ENCODE measurements at regions not wholly inside any gene's neighbourhood (a gene's known extent, or its start where the extent isn't known, plus 50 kb on each side); places are given as distances from the start of the nearest gene placed in this dataset.
"Not testable (repeated sequence)": the region's sequence is repeated elsewhere in the genome, so short reads cannot be mapped to it uniquely, and the experiment has no call there.

DNA sequence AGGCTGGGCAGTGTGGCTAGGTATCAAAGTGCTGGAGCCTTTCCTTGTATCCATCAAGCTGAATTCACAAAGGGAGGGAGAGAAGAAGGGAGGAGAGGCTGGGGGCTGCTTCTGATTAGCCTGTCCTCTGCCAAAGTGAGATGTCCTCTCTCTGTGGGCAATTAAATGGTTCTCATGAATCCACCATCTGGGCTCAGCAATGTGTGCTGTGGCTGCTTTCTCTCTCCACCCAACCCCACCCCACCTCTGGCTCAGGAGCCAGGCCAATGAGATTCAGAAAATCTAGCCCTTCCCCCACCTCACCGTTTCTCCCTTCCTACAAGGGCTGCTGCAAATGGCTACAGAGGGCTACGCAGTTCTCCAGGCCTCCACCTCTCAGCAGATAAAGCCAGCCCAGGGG, 154.6 kb downstream of the TENT5C start:
- intact Hi-C loops (cut with DNase I), result no loop called here
- Histone ChIP-seq H3K27me3 (no peaks in the 10 kb centered on the region), H3K27ac (no peak overlapping the region), H3K4me1 (peaks cover 0 to 10% (median 0%) of the 10 kb centered on the region in 12 donors), H3K4me3 (no peak overlapping the region), H3K36me3 (no peaks in the 10 kb centered on the region), H3K9me3 (no peaks in the 10 kb centered on the region)
- 51 to 75% (median 60%) methylated on average over 2 of the region's 2 CpGs for WGBS, 4 donors
- DNase-seq (no peak), ATAC-seq (no peak)
- TF ChIP-seq POLR2A (IDR thresholded peaks at IDR 0.05), result no peak
- TF ChIP-seq, protein P1, sequence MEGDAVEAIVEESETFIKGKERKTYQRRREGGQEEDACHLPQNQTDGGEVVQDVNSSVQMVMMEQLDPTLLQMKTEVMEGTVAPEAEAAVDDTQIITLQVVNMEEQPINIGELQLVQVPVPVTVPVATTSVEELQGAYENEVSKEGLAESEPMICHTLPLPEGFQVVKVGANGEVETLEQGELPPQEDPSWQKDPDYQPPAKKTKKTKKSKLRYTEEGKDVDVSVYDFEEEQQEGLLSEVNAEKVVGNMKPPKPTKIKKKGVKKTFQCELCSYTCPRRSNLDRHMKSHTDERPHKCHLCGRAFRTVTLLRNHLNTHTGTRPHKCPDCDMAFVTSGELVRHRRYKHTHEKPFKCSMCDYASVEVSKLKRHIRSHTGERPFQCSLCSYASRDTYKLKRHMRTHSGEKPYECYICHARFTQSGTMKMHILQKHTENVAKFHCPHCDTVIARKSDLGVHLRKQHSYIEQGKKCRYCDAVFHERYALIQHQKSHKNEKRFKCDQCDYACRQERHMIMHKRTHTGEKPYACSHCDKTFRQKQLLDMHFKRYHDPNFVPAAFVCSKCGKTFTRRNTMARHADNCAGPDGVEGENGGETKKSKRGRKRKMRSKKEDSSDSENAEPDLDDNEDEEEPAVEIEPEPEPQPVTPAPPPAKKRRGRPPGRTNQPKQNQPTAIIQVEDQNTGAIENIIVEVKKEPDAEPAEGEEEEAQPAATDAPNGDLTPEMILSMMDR (IDR thresholded peaks at IDR 0.05), result no peak

DNA sequence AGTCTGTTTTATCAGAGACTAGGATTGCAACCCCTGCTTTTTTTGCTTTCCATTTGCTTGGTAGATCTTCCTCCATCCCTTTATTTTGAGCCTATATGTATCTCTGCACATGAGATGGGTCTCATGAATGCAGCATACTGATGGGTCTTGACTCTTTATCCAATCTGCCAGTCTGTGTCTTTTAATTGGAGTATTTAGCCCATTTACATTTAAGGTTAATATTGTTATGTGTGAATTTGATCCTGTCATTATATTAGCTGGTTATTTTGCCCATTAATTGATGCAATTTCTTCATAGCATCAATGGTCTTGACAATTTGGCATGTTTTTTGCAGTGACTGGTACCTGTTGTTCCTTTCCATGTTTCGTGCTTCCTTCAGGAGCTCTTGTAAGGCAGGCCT, 161.7 kb downstream of the GDAP2 start:
- DNase-seq; H3K4me1 ChIP-seq; intact Hi-C loops (cut with DNase I); H3K27ac ChIP-seq; H3K27me3 ChIP-seq; H3K4me3 ChIP-seq; H3K36me3 ChIP-seq; ATAC-seq: not testable (repeated sequence)
- peaks cover 0 to 39% (median 24%) of the 10 kb centered on the region in 12 donors for H3K9me3 ChIP-seq
- WGBS, 4 donors, result 68 to 76% (median 72%) methylated on average over 1 of the region's 1 CpG

DNA sequence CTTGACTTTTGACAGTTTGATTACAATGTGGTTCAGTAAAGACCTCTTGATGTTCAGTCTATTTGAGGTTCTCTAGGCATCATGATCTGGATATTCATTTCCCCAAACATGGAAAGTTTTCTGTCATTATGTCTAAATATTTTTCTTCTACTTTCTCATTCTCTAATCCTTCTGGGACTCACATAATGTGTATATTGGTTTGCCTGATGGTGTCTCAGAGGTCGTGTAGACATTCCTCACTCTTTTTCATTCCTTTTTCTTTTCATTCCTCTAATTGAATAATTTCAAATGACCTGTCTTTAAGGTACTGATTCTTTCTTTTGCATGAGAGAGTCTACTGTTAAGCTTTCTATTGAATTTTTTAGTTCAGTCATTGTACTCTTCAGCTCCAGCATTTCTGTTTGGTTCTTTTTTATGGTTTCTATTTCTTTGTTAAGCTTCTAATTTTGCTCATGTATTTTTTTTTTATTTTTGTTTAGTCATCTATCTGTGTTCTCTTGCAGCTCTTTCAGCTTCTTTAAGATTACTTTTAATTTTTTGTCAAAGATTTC, 158.4 kb downstream of the GDAP2 start:
- Histone ChIP-seq H3K36me3 (no peaks in the 10 kb centered on the region), H3K27ac (no peak overlapping the region), H3K4me1 (no peaks in the 10 kb centered on the region), H3K9me3 (peaks cover 0 to 39% (median 24%) of the 10 kb centered on the region in 12 donors), H3K27me3 (no peaks in the 10 kb centered on the region), H3K4me3 (no peak overlapping the region)
- intact Hi-C loops (cut with DNase I), result no loop called here
- ATAC-seq (no peak), DNase-seq (no peak)
- TF ChIP-seq, protein P1 (IDR thresholded peaks at IDR 0.05), result no peak
- TF ChIP-seq POLR2A (IDR thresholded peaks at IDR 0.05), result no peak
- 23 to 41% (median 37%) methylated on average over 1 of the region's 1 CpG for WGBS, 4 donors

DNA sequence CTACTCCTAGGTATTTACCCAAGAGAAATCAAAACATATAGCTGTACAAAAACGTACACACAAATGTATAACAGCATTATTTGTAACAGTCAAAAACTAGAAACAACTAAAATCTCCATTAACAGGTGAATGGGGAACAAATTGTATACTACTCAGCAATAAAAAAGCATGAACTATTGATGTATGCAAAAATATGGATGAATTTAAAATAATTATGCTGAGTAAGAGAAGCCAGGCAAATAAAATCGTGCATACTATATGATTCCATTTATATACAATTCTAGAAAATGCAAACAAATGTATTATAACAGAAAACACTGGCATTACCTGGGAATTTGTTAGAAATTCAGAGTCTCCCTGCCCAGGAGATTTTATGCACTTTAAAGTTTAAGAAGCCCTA, 150.1 kb downstream of the GDAP2 start:
- TF ChIP-seq, protein P1 (IDR thresholded peaks at IDR 0.05), result no peak
- TF ChIP-seq POLR2A (IDR thresholded peaks at IDR 0.05), result no peak
- no peak overlapping the region for H3K27ac ChIP-seq
- intact Hi-C loops (cut with DNase I), result no loop called here
- DNase-seq, result no peak
- H3K4me3 ChIP-seq, result no peak overlapping the region
- no peaks in the 10 kb centered on the region for H3K27me3 ChIP-seq
- ATAC-seq, result no peak
- peaks cover 0 to 17% (median 0%) of the 10 kb centered on the region in 12 donors for H3K4me1 ChIP-seq
- H3K36me3 ChIP-seq, result no peaks in the 10 kb centered on the region
- WGBS, 4 donors, result 73 to 85% (median 80%) methylated on average over 2 of the region's 2 CpGs
- H3K9me3 ChIP-seq, result no peaks in the 10 kb centered on the region

All from heart left ventricle (tissue), 16 donors.